Spleen (tissue), 11 donors: ENCODE measurements at regions not wholly inside any gene's neighbourhood (a gene's known extent, or its start where the extent isn't known, plus 50 kb on each side); places are given as distances from the start of the nearest gene placed in this dataset.

Experiments used
- DNase-seq: peaks from one replicate; pipeline ENCODE4 v3.0.0-alpha.2; 2020
- H3K27ac ChIP-seq, 8 donors: fragments of 200-600 bp; sonication (generic) in 7 of 8; 1 replicate in 4 of 8; 2 replicates in 4 of 8; pipeline versions ENCODE4 v1.5.0 to v1.8.0; 2016 to 2021; ENCODE audit warnings: inconsistent platforms in 4 of 8, mild to moderate bottlenecking in 4 of 8, moderate library complexity in 1 of 8
- H3K27me3 ChIP-seq, 7 donors: fragments of 200-600 bp; sonication (generic) in 6 of 7; replicated peaks in 1 of 7; 1 replicate in 4 of 7; 2 replicates in 3 of 7; pipeline versions ENCODE4 v1.5.0 to v1.8.0; 2016 to 2021; ENCODE audit warnings: inconsistent platforms in 3 of 7, mild to moderate bottlenecking in 1 of 7
- H3K36me3 ChIP-seq, 6 donors: fragments of 200-600 bp; sonication (generic) in 5 of 6; 1 replicate in 4 of 6; 2 replicates in 2 of 6; pipeline versions ENCODE4 v1.5.0 to v1.8.0; 2016 to 2021; ENCODE audit warnings: inconsistent platforms in 2 of 6
- H3K4me1 ChIP-seq, 6 donors: fragments of 200-600 bp; sonication (generic) in 5 of 6; 1 replicate in 3 of 6; 2 replicates in 3 of 6; pipeline versions ENCODE4 v1.5.0 to v1.8.0; 2016 to 2021; ENCODE audit warnings: inconsistent platforms in 3 of 6
- H3K4me3 ChIP-seq, 8 donors: fragments of 200-600 bp; sonication (generic) in 7 of 8; 1 replicate in 4 of 8; 2 replicates in 4 of 8; pipeline versions ENCODE4 v1.5.0 to v1.8.0; 2016 to 2021; ENCODE audit warnings: inconsistent platforms in 4 of 8, mild to moderate bottlenecking in 4 of 8, moderate library complexity in 2 of 8
- H3K9me3 ChIP-seq, 8 donors: fragments of 200-600 bp; sonication (generic) in 7 of 8; 1 replicate in 4 of 8; 2 replicates in 4 of 8; pipeline versions ENCODE4 v1.5.0 to v1.8.0; 2016 to 2021; ENCODE audit warnings: inconsistent platforms in 4 of 8
- CTCF ChIP-seq, 11 experiments: fragments of 200-600 bp in 7 of 11; fragments of 450-650 bp in 4 of 11; sonication (generic) in 4 of 11; IDR thresholded peaks in 8 of 11; conservative IDR thresholded peaks in 3 of 11; 1 replicate in 7 of 11; 2 replicates in 4 of 11; pipeline versions ENCODE4 v1.4.0 to v1.8.0; 2016 to 2021; ENCODE audit warnings: antibody characterized with exemption in 11 of 11, inconsistent platforms in 4 of 11, mild to moderate bottlenecking in 1 of 11
- POLR2A ChIP-seq, 3 donors: fragments of 450-650 bp; IDR thresholded peaks; one replicate each; pipeline ENCODE4 v1.5.1; 2017; ENCODE audit warnings: antibody characterized with exemption in 3 of 3, mild to moderate bottlenecking in 1 of 3
- POLR2AphosphoS5 ChIP-seq, 3 donors: sonication (generic); formaldehyde crosslinking; IDR thresholded peaks; one replicate each; pipeline ENCODE4 v1.5.1; 2017; ENCODE audit warnings: antibody characterized with exemption in 3 of 3
- WGBS, 5 donors: extraction: QIAGEN DNeasy Blood & Tissue Kit in 3 of 5; methylation state at CpG; one replicate each; pipeline versions ENCODE4 v1.1.5 to v1.1.7; 2013 to 2018; 5-methylcytosine and 5-hydroxymethylcytosine counted together
- intact Hi-C: fragments of 100-400 bp; cut with DNase I; formaldehyde crosslinking; loops from one replicate; pipeline ENCODE4 v1.15.0; 2023; ENCODE audit warnings: low total_unique reads
- donor health status: healthy with polysubstance abuse.
- donor health status: DM: no; HTN: no; CAD: no; lungs with moderate emphysema.
- donor health status: DM: no; HTN: no; CAD: no.
- donor health status: Bipolar disorder and iron deficiency.
- donor health status: healthy.
- donor health status: DM: no; HTN: no; CAD: no.
- donor health status: DM: yes; HTN: yes; CAD: no.

- H3K4me3 ChIP-seq: no peak overlapping the region
- H3K27me3 ChIP-seq: no peaks in the 10 kb centered on the region
- TF ChIP-seq POLR2A (IDR thresholded peaks at IDR 0.05) (no peak), CTCF (IDR thresholded peaks at IDR 0.05 in 8 of 11, conservative IDR thresholded peaks at IDR 0.05 in 3 of 11) (no peak), POLR2AphosphoS5 (IDR thresholded peaks at IDR 0.05) (no peak)
- no peak for DNase-seq
- H3K4me1 ChIP-seq: peaks cover 0 to 15% (median 10%) of the 10 kb centered on the region in 6 donors
- no peaks in the 10 kb centered on the region for H3K36me3 ChIP-seq
- no peak overlapping the region for H3K27ac ChIP-seq
- peaks cover 0 to 16% (median 10%) of the 10 kb centered on the region in 8 donors for H3K9me3 ChIP-seq
- intact Hi-C loops: no loop called here
- 41 to 75% (median 45%) methylated on average over 2 of the region's 2 CpGs for WGBS, 5 donors
Measured at GRCh38 chr10:124336186-124336585, 82.5 kb downstream of the OAT start.

GRCh38 chr10:124333931-124334330, 84.8 kb downstream of the OAT start:
- 70 to 88% (median 79%) methylated on average over 1 of the region's 1 CpG for WGBS, 5 donors
- Histone ChIP-seq H3K4me3 (no peak overlapping the region), H3K36me3 (no peaks in the 10 kb centered on the region), H3K27me3 (peaks cover 0 to 6% (median 0%) of the 10 kb centered on the region in 7 donors), H3K4me1 (no peaks in the 10 kb centered on the region), H3K27ac (no peak overlapping the region), H3K9me3 (peaks cover 0 to 20% (median 10%) of the 10 kb centered on the region in 8 donors)
- DNase-seq: no peak
- TF ChIP-seq POLR2AphosphoS5 (IDR thresholded peaks at IDR 0.05) (no peak), POLR2A (IDR thresholded peaks at IDR 0.05) (no peak), CTCF (IDR thresholded peaks at IDR 0.05 in 8 of 11, conservative IDR thresholded peaks at IDR 0.05 in 3 of 11) (no peak)
- intact Hi-C loops: no loop called here

- H3K9me3 ChIP-seq: peaks cover 0 to 20% (median 10%) of the 10 kb centered on the region in 8 donors
- intact Hi-C loops: no loop called here
- H3K4me3 ChIP-seq: no peak overlapping the region
- no peak overlapping the region for H3K27ac ChIP-seq
- 64 to 81% (median 71%) methylated on average over 1 of the region's 1 CpG for WGBS, 5 donors
- no peak for DNase-seq
- TF ChIP-seq CTCF (IDR thresholded peaks at IDR 0.05 in 8 of 11, conservative IDR thresholded peaks at IDR 0.05 in 3 of 11) (no peak), POLR2AphosphoS5 (IDR thresholded peaks at IDR 0.05) (no peak), POLR2A (IDR thresholded peaks at IDR 0.05) (no peak)
- no peaks in the 10 kb centered on the region for H3K4me1 ChIP-seq
- peaks cover 0 to 8% (median 0%) of the 10 kb centered on the region in 7 donors for H3K27me3 ChIP-seq
- H3K36me3 ChIP-seq: no peaks in the 10 kb centered on the region
Measured at GRCh38 chr10:124332426-124332825, 86.3 kb downstream of the OAT start.

DNA sequence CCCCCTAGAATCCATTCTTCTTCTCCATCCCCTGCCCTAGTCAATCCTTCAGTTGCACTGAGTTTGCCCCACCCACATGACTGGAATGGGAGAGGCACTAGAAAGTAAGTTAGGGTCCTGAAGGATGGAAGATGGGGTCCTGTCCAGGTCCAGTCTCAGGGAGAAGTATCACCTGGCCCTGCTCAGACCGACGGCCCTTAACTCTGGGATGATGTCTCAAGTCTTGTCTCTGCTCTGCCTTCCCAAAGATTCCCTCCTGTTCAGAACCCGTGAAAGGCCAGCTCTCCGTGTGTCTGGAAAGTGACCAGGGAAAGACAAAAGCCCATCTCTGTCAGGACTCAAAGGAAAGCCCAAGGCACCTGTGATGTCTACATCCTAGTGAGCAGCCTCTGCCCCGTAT, 88.8 kb downstream of the OAT start:
- WGBS, 5 donors: 75 to 86% (median 83%) methylated on average over 5 of the region's 5 CpGs
- no peaks in the 10 kb centered on the region for H3K36me3 ChIP-seq
- TF ChIP-seq POLR2A (IDR thresholded peaks at IDR 0.05) (no peak), POLR2AphosphoS5 (IDR thresholded peaks at IDR 0.05) (no peak), CTCF (IDR thresholded peaks at IDR 0.05 in 8 of 11, conservative IDR thresholded peaks at IDR 0.05 in 3 of 11) (no peak)
- intact Hi-C loops: no loop called here
- H3K4me1 ChIP-seq: no peaks in the 10 kb centered on the region
- H3K27me3 ChIP-seq: peaks cover 0 to 8% (median 0%) of the 10 kb centered on the region in 7 donors
- no peak overlapping the region for H3K4me3 ChIP-seq
- no peak overlapping the region for H3K27ac ChIP-seq
- peak; percentile 36 for DNase-seq
- H3K9me3 ChIP-seq: peaks cover 0 to 20% (median 10%) of the 10 kb centered on the region in 8 donors
